ENCODE measurements at regions not wholly inside any gene's neighbourhood (a gene's known extent, or its start where the extent isn't known, plus 50 kb on each side); places are given as distances from the start of the nearest gene placed in this dataset.
"Not testable (repeated sequence)": the region's sequence is repeated elsewhere in the genome, so short reads cannot be mapped to it uniquely, and the experiment has no call there.

DNA sequence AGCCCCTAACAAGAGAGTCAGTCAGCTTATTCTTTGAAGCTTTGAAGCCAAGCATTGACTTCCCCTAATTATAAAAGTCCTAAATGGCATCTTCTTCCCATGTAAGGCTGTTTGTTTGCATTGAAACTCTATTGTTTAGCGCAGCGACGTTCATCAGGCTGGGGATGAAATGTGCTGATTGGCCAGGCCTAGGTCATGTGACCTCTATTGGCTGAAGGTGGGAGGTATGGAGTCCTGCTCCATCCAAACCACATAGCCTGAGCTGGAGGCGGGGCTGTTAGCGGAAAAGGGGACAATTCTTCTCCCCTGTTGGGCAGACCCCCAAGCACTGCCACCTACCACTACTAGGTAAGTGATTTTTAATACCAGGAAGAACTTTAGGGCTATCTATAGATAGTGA, 145.3 kb upstream of the PRR23C start:
- no peaks in the 10 kb centered on the region for H3K27me3 ChIP-seq (ENCODE audit: control insufficient read depth, insufficient read depth, low read length)
- no peaks in the 10 kb centered on the region for H3K9me3 ChIP-seq (ENCODE audit: control insufficient read depth, insufficient read depth, low read depth, low read length)
- no TSS peak for BruUV-seq (replicated peaks)
- intact Hi-C loops (cut with micrococcal nuclease; ENCODE audit: unreplicated experiment): no loop called here
- no peak for DNase-seq (ENCODE audit: low read depth, low spot score)
- no peak overlapping the region for H3K4me3 ChIP-seq (ENCODE audit: low read depth in 2 of 2, low read length in 2 of 2)
- ChIA-PET POLR2A (no interaction called here), CTCF (interaction anchor here (0.6 to 1.2 kb wide), 2 partner anchors 114 to 254 kb away, joined by 5 read pairs; no protein-coding TSS in a partner anchor)
- no peak overlapping the region for H3K27ac ChIP-seq (ENCODE audit: low read length)
- no peaks in the 10 kb centered on the region for H3K36me3 ChIP-seq (ENCODE audit: control insufficient read depth, insufficient read depth, low read length)
- TF ChIP-seq POLR2AphosphoS5 (IDR thresholded peaks at IDR 0.05; ENCODE audit: low read depth, low read length): no peak
- no peaks in the 10 kb centered on the region; the same call in 1 of the 2 replicates for H3K4me1 ChIP-seq (ENCODE audit: control insufficient read depth, insufficient read depth, low read length)
- no peak for ATAC-seq
- in situ Hi-C loops (cut with HindIII; ENCODE audit: low pct_unique_long_range_greater_than_20kb, low sequenced_read_pairs): no loop called here

DNA sequence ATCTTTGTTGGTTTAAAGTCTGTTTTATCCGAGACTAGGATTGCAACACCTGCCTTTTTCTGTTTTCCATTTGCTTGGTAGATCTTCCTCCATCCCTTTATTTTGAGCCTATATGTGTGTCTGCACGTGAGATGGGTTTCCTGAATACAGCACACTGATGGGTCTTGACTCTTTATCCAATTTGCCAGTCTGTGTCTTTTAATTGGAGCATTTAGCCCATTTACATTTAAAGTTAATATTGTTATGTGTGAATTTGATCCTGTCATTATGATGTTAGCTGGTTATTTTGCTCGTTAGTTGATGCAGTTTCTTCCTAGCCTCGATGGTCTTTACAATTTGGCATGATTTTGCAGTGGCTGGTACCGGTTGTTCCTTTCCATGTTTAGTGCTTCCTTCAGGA, 149.4 kb upstream of the MRPS22 start:
- H3K9me3 ChIP-seq (ENCODE audit: control insufficient read depth, insufficient read depth, low read depth, low read length); H3K4me1 ChIP-seq (ENCODE audit: control insufficient read depth, insufficient read depth, low read length); BruUV-seq (replicated peaks); H3K27me3 ChIP-seq (ENCODE audit: control insufficient read depth, insufficient read depth, low read length); H3K36me3 ChIP-seq (ENCODE audit: control insufficient read depth, insufficient read depth, low read length); POLR2A ChIA-PET; in situ Hi-C loops (cut with HindIII; ENCODE audit: low pct_unique_long_range_greater_than_20kb, low sequenced_read_pairs); intact Hi-C loops (cut with micrococcal nuclease; ENCODE audit: unreplicated experiment); H3K27ac ChIP-seq (ENCODE audit: low read length); ATAC-seq; DNase-seq (ENCODE audit: low read depth, low spot score); CTCF ChIA-PET; H3K4me3 ChIP-seq (ENCODE audit: low read depth in 2 of 2, low read length in 2 of 2): not testable (repeated sequence)

DNA sequence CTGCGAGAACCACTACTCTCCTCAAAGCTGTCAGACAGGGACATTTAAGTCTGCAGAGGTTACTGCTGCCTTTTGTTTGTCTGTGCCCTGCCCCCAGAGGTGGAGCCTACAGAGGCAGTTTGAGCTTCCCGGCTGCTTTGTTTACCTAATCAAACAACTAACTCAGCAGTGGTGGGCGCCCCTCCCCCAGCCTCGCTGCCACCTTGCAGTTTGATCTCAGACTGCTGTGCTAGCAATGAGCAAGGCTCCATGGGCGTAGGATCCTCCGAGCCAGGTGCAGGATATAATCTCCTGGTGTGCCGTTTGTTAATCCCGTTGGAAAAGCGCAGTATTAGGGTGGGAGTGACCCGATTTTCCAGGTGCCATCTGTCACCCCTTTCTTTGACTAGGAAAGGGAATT, 147.7 kb upstream of the MRPS22 start:
- H3K4me3 ChIP-seq (ENCODE audit: low read depth in 2 of 2, low read length in 2 of 2); BruUV-seq (replicated peaks); ATAC-seq; DNase-seq (ENCODE audit: low read depth, low spot score); H3K27me3 ChIP-seq (ENCODE audit: control insufficient read depth, insufficient read depth, low read length); H3K27ac ChIP-seq (ENCODE audit: low read length); in situ Hi-C loops (cut with HindIII; ENCODE audit: low pct_unique_long_range_greater_than_20kb, low sequenced_read_pairs); intact Hi-C loops (cut with micrococcal nuclease; ENCODE audit: unreplicated experiment); H3K36me3 ChIP-seq (ENCODE audit: control insufficient read depth, insufficient read depth, low read length); H3K9me3 ChIP-seq (ENCODE audit: control insufficient read depth, insufficient read depth, low read depth, low read length); POLR2A ChIA-PET; CTCF ChIA-PET: not testable (repeated sequence)
- peaks cover 16% of the 10 kb centered on the region for H3K4me1 ChIP-seq (ENCODE audit: control insufficient read depth, insufficient read depth, low read length)

DNA sequence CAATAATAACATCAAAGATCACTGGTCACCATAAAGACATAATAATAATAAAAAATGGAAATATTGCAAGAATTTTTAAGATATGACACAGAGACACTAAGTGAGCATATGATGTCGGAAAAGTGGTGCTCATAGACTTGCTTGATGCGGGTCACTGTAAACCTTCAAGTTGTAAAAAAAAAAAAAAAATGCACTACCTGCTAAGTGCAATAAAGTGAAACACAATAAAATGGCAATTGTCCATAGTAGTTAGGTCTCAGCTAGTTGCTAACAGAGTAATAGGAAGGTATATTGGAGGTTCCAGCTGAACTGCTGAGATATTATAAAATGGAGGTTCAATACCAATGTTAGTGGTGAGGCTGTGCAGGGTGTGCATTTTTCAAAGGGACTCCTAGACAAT, 146.6 kb upstream of the MRPS22 start:
- H3K27ac ChIP-seq (ENCODE audit: low read length): no peak overlapping the region
- ChIA-PET POLR2A (no interaction called here), CTCF (no interaction called here)
- H3K4me3 ChIP-seq (ENCODE audit: low read depth in 2 of 2, low read length in 2 of 2): no peak overlapping the region
- H3K27me3 ChIP-seq (ENCODE audit: control insufficient read depth, insufficient read depth, low read length): no peaks in the 10 kb centered on the region
- intact Hi-C loops (cut with micrococcal nuclease; ENCODE audit: unreplicated experiment): no loop called here
- in situ Hi-C loops (cut with HindIII; ENCODE audit: low pct_unique_long_range_greater_than_20kb, low sequenced_read_pairs): no loop called here
- peaks cover 16% of the 10 kb centered on the region for H3K4me1 ChIP-seq (ENCODE audit: control insufficient read depth, insufficient read depth, low read length)
- no peaks in the 10 kb centered on the region for H3K9me3 ChIP-seq (ENCODE audit: control insufficient read depth, insufficient read depth, low read depth, low read length)
- H3K36me3 ChIP-seq (ENCODE audit: control insufficient read depth, insufficient read depth, low read length): no peaks in the 10 kb centered on the region
- no peak for TF ChIP-seq SIN3A (IDR thresholded peaks at IDR 0.05; ENCODE audit: borderline replicate concordance, insufficient read depth, low read depth, low read length)
- TF ChIP-seq POLR2AphosphoS5 (IDR thresholded peaks at IDR 0.05; ENCODE audit: low read depth, low read length): no peak
- TF ChIP-seq, protein P1, sequence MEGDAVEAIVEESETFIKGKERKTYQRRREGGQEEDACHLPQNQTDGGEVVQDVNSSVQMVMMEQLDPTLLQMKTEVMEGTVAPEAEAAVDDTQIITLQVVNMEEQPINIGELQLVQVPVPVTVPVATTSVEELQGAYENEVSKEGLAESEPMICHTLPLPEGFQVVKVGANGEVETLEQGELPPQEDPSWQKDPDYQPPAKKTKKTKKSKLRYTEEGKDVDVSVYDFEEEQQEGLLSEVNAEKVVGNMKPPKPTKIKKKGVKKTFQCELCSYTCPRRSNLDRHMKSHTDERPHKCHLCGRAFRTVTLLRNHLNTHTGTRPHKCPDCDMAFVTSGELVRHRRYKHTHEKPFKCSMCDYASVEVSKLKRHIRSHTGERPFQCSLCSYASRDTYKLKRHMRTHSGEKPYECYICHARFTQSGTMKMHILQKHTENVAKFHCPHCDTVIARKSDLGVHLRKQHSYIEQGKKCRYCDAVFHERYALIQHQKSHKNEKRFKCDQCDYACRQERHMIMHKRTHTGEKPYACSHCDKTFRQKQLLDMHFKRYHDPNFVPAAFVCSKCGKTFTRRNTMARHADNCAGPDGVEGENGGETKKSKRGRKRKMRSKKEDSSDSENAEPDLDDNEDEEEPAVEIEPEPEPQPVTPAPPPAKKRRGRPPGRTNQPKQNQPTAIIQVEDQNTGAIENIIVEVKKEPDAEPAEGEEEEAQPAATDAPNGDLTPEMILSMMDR (IDR thresholded peaks at IDR 0.05): no peak
- no peak for TF ChIP-seq TCF7L2 (IDR thresholded peaks at IDR 0.05; ENCODE audit: low read depth, low read length)
- TF ChIP-seq, protein P2, sequence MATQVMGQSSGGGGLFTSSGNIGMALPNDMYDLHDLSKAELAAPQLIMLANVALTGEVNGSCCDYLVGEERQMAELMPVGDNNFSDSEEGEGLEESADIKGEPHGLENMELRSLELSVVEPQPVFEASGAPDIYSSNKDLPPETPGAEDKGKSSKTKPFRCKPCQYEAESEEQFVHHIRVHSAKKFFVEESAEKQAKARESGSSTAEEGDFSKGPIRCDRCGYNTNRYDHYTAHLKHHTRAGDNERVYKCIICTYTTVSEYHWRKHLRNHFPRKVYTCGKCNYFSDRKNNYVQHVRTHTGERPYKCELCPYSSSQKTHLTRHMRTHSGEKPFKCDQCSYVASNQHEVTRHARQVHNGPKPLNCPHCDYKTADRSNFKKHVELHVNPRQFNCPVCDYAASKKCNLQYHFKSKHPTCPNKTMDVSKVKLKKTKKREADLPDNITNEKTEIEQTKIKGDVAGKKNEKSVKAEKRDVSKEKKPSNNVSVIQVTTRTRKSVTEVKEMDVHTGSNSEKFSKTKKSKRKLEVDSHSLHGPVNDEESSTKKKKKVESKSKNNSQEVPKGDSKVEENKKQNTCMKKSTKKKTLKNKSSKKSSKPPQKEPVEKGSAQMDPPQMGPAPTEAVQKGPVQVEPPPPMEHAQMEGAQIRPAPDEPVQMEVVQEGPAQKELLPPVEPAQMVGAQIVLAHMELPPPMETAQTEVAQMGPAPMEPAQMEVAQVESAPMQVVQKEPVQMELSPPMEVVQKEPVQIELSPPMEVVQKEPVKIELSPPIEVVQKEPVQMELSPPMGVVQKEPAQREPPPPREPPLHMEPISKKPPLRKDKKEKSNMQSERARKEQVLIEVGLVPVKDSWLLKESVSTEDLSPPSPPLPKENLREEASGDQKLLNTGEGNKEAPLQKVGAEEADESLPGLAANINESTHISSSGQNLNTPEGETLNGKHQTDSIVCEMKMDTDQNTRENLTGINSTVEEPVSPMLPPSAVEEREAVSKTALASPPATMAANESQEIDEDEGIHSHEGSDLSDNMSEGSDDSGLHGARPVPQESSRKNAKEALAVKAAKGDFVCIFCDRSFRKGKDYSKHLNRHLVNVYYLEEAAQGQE (IDR thresholded peaks at IDR 0.05; ENCODE audit: insufficient read depth in 1 of 2, low read depth in 2 of 2, low read length in 1 of 2): no peak
- DNase-seq (ENCODE audit: low read depth, low spot score): no peak
- ATAC-seq: no peak
- BruUV-seq (replicated peaks): no TSS peak

All from Panc1 (cell line).